GM19351 (cell line): ENCODE measurements at regions not wholly inside any gene's neighbourhood (a gene's known extent, or its start where the extent isn't known, plus 50 kb on each side); places are given as distances from the start of the nearest gene placed in this dataset.
"Not testable (repeated sequence)": the region's sequence is repeated elsewhere in the genome, so short reads cannot be mapped to it uniquely, and the experiment has no call there.

ENCODE experiments used
- ATAC-seq: cut with Tn5 transposase; IDR thresholded peaks from one replicate; pipeline ENCODE4 v1.9.1; 2021; ENCODE audit warnings: mild to moderate bottlenecking, moderate library complexity; ENCODE audit not compliant: unreplicated experiment

- ATAC-seq, result no peak
Measured at GRCh38 chr6:133786016-133786415, 102.9 kb upstream of the TCF21 start.

- no peak for ATAC-seq
Measured at GRCh38 chr6:133787122-133787521, 101.8 kb upstream of the TCF21 start.

GRCh38 chr6:133787859-133788505 lies 100.9 kb upstream of the TCF21 start:
- no peak for ATAC-seq

GRCh38 chr6:133788556-133788955 lies 100.4 kb upstream of the TCF21 start:
- ATAC-seq, result no peak

DNA sequence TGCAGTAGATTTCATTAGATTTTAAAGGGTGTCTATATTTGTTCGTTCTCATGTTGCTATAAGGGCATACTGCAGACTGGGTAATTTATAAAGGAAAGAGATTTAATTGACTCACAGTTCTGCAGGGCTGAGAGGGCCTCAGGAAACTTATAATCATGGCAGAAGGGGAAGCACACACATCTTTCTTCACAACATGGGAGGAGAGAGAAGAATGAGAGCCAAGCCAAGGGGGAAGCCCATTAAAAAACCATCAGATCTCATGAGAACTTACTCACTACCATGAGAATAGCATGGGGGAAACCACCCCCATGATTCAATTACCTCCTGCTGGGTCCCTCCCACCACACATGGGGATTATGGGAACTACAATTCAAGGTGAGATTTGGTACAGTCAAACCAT lies 99.5 kb upstream of the TCF21 start:
- not testable (repeated sequence) for ATAC-seq

GRCh38 chr6:133790756-133791155 lies 98.2 kb upstream of the TCF21 start:
- not testable (repeated sequence) for ATAC-seq

- ATAC-seq, result not testable (repeated sequence)
Measured at GRCh38 chr6:133795051-133795450, 93.9 kb upstream of the TCF21 start.

GRCh38 chr6:133796235-133796634 lies 92.7 kb upstream of the TCF21 start:
- ATAC-seq, result no peak

DNA sequence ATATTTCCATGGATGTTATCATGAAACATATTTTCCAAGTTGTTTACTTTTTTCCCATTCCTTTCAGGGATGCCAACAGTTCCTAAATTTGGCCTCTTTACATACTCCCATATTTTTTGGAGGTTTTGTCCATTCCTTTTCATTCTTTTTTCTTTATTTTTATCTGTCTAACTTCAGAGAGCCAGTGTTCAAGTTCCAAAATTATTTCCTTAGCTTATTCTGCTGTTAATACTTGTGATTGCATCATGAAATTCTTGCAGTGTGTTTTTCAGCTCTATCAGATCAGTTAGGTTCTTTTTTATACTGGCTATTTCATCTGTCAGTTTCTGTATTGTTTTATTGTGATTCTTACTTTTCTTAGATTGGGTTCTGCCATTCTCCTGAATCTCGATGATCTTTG lies 89.9 kb upstream of the TCF21 start:
- ATAC-seq, result no peak

- ATAC-seq, result no peak
Measured at GRCh38 chr6:133802861-133803260, 86.1 kb upstream of the TCF21 start.

GRCh38 chr6:133804265-133804664 lies 84.6 kb upstream of the TCF21 start:
- no peak for ATAC-seq

DNA sequence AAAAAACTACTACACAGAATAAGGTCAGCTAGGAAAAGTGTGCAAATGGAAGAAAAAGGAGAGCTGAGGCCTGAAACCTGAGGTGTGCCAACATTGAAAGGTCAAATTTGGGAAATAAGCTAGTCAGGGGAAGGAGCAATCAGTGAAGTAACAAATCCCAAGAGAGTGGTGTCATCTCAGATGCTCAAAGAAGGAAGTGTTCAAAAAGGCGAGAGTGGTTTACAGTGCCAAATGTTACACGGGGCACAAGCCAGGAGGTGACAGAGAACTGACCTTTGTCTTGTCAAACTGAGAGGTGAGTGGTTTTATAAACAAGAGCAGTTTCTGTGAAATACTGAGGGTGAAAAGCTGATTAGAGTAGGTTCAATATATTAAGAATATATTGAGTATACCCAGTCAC lies 83.0 kb upstream of the TCF21 start:
- no peak for ATAC-seq

DNA sequence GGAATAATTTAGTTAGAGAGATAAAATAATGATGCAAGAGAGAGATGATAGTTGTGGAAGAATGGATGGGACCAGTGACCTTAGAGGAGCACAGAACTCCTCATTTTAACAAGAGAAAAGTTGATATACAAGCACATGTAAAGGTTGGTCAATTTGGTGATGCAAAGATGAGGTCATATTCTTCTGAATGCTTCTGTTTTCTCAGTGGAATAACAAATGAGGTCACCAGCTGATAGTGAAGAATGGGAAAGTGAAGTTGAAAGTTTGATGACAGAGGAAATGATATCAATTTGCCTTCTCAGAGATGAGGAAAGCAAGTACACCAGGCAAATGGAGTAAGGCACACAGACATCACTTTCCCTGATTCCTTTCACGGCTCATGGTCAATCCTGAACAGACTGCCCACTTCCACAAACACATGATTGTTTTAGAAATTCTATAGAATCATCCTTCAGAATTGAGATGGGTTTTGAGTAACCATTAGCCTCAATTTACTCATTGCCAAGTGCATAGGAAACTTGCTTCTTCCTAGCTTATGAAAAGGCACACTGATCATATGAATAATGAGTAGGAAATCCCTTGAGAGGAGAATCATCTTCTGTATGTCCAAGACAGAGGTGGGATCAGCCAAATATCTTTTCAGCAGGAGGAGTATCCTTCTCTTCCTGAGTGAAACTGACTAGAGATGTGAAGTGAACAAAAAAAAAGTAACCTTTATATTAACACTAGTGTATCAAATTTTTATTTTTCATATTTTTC lies 82.4 kb upstream of the TCF21 start:
- ATAC-seq, result no peak

GRCh38 chr6:133807501-133807900 lies 81.4 kb upstream of the TCF21 start:
- ATAC-seq, result no peak

DNA sequence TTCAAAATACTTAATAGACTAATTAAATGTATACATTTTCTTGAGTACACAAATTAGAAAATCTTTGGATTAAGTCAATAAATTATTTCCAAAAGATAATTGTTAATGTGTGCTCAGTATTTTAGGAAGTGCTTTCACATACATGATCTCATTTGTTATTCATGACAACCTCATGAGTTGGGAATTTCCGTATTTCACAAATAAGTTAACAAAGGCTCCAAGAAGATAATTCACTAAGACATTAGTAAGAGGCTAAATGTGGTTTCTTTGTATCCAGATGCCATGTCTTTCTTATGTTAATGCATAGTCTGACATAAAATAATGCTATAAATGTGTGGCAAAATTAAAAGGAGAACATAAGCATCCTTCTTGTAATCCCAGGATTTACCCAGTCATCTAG lies 79.5 kb upstream of the TCF21 start:
- ATAC-seq, result no peak

- ATAC-seq, result no peak
Measured at GRCh38 chr6:133811557-133811956, 77.4 kb upstream of the TCF21 start.

DNA sequence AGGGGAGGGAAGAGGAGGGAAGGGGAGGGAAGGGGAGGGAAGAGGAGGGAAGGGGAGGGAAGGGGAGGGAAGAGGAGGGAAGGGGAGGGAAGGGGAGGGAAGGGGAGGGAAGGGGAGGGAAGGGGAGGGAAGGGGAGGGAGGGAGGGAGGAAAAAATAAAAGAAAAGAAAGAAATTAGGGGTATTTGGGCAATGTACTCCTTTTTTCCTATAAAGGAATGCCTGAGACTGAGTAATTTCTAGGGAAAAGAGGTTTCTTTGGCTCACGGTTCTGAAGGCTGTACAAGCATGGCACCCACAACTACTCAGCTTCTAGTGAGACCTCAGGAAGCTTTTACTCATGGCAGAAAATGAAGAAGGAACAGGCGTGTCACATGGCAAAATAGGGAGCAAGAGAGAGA lies 76.5 kb upstream of the TCF21 start:
- ATAC-seq, result not testable (repeated sequence)

GRCh38 chr6:133814238-133814637 lies 74.7 kb upstream of the TCF21 start:
- no peak for ATAC-seq

DNA sequence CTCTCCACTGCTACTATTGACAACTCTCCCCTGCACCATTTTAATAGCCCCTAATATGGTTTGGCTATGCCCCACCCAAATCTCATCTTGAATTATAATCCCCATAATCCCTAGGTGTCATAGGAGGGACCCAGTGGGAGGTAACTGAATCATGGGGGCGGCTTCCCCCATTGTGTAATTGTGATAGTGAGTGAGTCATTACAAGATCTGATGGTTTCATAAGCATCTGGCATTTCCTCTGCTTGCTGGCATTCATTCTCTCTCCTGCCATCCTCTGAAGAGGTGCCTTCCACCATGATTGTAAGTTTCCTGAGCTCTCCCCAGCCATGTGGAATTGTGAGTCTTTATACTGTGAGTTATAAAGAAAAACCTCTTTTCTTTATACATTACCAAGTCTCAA lies 74.1 kb upstream of the TCF21 start:
- no peak for ATAC-seq

DNA sequence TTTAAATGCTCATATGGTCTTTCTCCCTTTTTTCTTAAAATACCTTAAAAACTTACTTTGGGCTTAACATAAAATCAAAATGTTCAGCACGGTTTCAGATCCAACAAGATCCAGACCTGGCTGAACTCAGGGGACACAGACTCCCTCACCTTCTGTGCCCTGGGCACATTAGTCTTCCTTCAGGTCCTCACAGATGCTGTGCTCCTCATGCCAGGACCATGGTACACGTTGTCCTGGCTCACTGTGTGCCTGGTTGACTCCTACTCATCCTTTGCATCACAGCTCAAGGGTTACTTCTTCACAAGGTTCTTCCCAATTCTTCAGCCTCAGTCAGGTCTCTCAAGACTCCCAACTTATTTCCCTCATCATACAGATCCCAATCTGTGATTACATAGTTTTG lies 73.6 kb upstream of the TCF21 start:
- no peak for ATAC-seq

DNA sequence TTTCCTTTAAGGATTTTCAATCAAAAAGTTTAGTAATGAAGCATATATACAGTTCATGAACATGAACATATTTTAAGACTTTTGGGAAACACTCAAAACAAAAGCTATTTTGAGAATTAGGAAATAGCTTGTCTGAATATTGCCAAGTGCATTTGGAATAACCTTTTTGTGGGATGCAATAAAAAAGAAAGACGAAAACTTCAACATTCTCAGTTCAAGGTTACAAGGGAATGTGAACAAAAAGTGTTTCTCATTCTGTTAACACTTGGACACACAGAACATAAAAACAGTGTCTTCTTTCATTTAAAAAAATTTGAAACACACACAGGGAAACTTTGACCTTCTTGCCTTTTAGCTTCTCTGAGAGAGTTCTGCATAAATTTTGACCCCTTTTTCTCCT lies 72.7 kb upstream of the TCF21 start:
- ATAC-seq, result no peak

DNA sequence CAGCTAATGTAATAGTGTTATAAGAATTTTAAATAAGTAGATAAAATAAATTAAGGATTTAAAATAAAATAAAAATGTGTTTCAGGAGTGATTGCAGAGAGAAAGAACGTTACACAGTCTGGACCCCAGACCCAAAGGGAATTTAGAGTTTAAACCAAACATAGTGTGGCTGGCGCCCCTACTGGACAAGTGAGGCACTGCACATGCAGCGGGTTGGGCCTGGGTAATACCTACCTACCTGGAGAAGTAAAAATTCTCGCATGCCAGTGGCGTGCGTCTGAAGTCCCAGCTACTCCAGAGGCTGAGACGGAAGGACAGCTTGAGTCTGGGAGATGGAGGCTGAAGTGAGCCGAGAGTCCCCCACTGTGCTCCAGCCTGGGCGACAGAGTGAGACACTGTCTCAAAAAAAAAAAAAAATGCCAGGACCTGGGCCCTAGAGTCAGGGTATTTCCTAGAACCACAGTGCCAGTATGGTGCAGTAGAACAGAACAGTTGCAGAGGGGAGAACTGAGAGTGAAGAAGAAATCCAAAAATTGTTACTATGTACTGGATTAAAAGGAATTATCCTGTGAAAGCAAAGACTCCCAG lies 71.4 kb upstream of the TCF21 start:
- ATAC-seq, result peak; percentile 83
